SK-N-SH (cell line): ENCODE measurements at regions not wholly inside any gene's neighbourhood (a gene's known extent, or its start where the extent isn't known, plus 50 kb on each side); places are given as distances from the start of the nearest gene placed in this dataset.

Experiments used
- EZH2phosphoT487 ChIP-seq: fragments of 200-600 bp; sonication (generic); IDR thresholded peaks from 2 replicates; pipeline ENCODE4 v1.6.1; 2017; ENCODE audit warnings: low read depth, mixed run types, mild to moderate bottlenecking, antibody characterized with exemption, moderate library complexity, borderline replicate concordance
- TAF1 ChIP-seq: IDR thresholded peaks from 2 replicates; pipeline ENCODE4 v1.6.1; 2012; ENCODE audit warnings: low read depth, mild to moderate bottlenecking, low read length, moderate library complexity, borderline replicate concordance

- TF ChIP-seq EZH2phosphoT487 (no peak), TAF1 (no peak)
These were observed 197.0 kb upstream of the DMAC1 start for GRCh38 chr9:7996558-7996957.
